Right atrium auricular region (tissue), 2 donors: ENCODE measurements at regions not wholly inside any gene's neighbourhood (a gene's known extent, or its start where the extent isn't known, plus 50 kb on each side); places are given as distances from the start of the nearest gene placed in this dataset.

Experiments used
- DNase-seq: peaks from one replicate; pipeline ENCODE4 v3.0.0-alpha.2; 2019; ENCODE audit warnings: low spot score
- H3K27ac ChIP-seq, 2 donors: fragments of 200-600 bp; sonication (generic); 1 replicate in 1 of 2; 2 replicates in 1 of 2; pipeline ENCODE4 v1.5.1; 2016 to 2019
- H3K27me3 ChIP-seq, 2 donors: fragments of 200-600 bp; sonication (generic); one replicate each; pipeline versions ENCODE4 v1.5.1 to v1.6.0; 2017 to 2019
- H3K36me3 ChIP-seq: fragments of 200-600 bp; sonication (generic); one replicate; pipeline ENCODE4 v1.5.1; 2016
- H3K4me1 ChIP-seq, 2 donors: fragments of 200-600 bp; sonication (generic); one replicate each; pipeline versions ENCODE4 v1.5.1 to v1.6.0; 2017 to 2019
- H3K4me3 ChIP-seq, 2 donors: fragments of 200-600 bp; sonication (generic); 1 replicate in 1 of 2; 2 replicates in 1 of 2; pipeline ENCODE4 v1.5.1; 2017 to 2019; ENCODE audit warnings: mild to moderate bottlenecking in 1 of 2, moderate library complexity in 1 of 2
- H3K9me3 ChIP-seq, 2 donors: fragments of 200-600 bp; sonication (generic); one replicate each; pipeline ENCODE4 v1.5.1; 2019
- TF ChIP-seq, protein P1 (sequence below), 2 donors: fragments of 200-600 bp; sonication (generic); IDR thresholded peaks; one replicate each; pipeline ENCODE4 v1.5.1; 2019; ENCODE audit warnings: antibody characterized with exemption in 2 of 2

DNA sequence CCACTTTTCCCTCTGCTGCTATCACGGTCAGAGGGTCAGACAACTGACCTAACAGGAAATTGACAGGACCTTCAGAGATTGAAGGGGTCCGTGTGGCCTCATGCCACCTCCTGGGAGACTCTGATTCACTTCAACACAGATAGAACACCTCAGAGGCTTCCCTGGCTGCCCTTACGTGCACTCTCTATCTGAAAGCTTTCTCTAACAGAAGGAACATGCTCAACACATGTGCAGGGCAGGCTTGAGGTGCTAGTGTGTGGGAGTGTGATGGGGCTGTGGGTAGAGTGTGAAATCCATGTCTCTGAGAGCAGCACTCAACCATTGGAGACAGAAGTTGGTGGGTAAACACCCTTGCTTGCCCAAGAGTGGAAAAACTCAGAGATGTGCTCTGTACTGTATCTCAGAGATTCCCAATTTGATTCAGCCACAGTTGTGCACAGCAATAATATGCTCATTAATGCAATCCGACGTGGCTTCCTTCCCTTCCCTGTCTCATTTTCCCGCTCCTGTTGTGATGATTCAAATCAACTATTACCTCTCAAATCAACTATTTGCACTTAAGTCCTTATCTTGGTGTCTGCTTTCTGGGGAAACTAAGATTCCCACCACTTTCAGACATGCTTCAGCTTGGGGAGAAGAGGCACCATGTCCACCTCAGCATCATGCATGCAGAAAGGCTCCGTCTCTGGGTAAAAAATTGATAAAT is 62.0 kb upstream of the MAGEB2 start:
- Histone ChIP-seq H3K4me3 (no peak overlapping the region), H3K27me3 (no peaks in the 10 kb centered on the region), H3K9me3 (no peaks in the 10 kb centered on the region), H3K36me3 (no peaks in the 10 kb centered on the region), H3K4me1 (no peaks in the 10 kb centered on the region), H3K27ac (no peak overlapping the region)
- no peak for DNase-seq
- TF ChIP-seq, protein P1, sequence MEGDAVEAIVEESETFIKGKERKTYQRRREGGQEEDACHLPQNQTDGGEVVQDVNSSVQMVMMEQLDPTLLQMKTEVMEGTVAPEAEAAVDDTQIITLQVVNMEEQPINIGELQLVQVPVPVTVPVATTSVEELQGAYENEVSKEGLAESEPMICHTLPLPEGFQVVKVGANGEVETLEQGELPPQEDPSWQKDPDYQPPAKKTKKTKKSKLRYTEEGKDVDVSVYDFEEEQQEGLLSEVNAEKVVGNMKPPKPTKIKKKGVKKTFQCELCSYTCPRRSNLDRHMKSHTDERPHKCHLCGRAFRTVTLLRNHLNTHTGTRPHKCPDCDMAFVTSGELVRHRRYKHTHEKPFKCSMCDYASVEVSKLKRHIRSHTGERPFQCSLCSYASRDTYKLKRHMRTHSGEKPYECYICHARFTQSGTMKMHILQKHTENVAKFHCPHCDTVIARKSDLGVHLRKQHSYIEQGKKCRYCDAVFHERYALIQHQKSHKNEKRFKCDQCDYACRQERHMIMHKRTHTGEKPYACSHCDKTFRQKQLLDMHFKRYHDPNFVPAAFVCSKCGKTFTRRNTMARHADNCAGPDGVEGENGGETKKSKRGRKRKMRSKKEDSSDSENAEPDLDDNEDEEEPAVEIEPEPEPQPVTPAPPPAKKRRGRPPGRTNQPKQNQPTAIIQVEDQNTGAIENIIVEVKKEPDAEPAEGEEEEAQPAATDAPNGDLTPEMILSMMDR (IDR thresholded peaks at IDR 0.05), result no peak

DNA sequence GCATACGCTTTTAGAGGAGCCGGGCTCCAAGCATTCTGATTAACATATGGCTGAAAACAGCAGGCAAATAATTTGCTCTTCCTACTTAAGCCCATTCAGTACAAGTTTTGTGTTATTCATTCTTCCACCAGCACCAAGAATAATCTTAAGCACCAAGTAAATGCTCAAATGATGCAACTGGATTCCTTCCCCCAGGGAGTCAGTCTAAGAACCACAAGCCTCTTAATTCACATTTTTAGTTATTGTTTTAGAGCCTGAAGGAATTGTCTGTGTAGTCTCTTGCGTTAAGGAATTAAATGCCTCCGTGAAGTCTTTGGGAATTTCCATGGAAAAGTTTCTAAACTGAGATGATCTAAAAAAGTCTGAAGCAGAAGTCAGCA is 61.5 kb upstream of the MAGEB2 start:
- H3K27me3 ChIP-seq, result no peaks in the 10 kb centered on the region
- H3K9me3 ChIP-seq, result no peaks in the 10 kb centered on the region
- no peak for DNase-seq
- no peak overlapping the region for H3K4me3 ChIP-seq
- H3K27ac ChIP-seq, result no peak overlapping the region
- no peaks in the 10 kb centered on the region for H3K36me3 ChIP-seq
- TF ChIP-seq, protein P1 (IDR thresholded peaks at IDR 0.05), result no peak
- no peaks in the 10 kb centered on the region for H3K4me1 ChIP-seq

DNA sequence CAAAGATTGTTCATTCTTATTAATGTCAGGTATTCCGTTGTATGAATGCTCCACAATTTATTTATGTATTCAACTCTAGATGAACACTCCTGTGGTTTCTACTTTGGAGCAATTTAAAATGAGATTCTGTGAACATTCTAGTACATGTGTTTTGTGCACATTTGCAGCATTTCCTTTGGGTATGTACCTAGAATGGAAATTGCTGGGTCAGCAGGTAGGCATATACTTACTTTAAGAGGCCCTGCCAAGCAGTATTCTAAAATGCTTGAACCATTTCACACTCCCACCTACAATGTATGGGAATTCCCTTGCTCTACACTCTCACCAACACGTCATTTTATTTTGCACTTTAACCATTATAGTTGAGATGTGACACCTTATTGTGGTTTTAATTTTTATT is 59.4 kb upstream of the MAGEB2 start:
- DNase-seq, result no peak
- no peaks in the 10 kb centered on the region for H3K9me3 ChIP-seq
- H3K4me1 ChIP-seq, result no peaks in the 10 kb centered on the region
- H3K27me3 ChIP-seq, result no peaks in the 10 kb centered on the region
- TF ChIP-seq, protein P1 (IDR thresholded peaks at IDR 0.05), result no peak
- no peaks in the 10 kb centered on the region for H3K36me3 ChIP-seq
- H3K4me3 ChIP-seq, result no peak overlapping the region
- H3K27ac ChIP-seq, result no peak overlapping the region

DNA sequence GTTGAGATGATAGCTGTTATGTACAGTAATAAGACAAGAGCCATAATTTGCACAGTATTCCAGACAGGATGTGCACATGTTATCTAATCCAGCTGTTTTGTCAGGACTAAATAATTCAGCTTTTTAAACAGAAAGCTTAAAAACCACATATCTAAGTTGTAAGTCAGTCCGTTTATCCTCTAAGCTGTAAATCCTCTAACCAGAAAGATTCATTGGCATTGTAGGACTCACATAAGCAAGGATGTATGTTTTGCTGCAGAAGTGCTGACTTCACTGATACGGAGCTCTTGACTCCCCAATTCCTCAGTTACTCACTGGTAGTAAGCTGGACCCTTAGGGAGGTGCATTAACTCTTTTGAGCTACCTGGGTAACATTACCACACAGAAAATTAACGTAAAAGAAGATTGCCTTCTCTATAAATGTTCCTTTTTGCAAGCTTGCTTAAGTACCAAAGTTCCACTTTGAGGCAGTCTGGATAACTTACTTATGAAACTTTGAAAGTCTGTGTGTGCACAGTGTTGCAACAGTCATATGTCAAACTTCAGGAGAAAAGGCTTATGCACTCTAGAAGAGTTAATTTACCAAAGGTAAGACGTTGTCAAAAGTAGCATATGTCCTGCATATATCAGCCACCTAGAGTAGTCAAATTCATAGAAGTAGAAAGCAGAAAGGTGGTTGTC is 58.3 kb upstream of the MAGEB2 start:
- TF ChIP-seq, protein P1 (IDR thresholded peaks at IDR 0.05), result no peak
- Histone ChIP-seq H3K4me1 (no peaks in the 10 kb centered on the region), H3K36me3 (no peaks in the 10 kb centered on the region), H3K9me3 (no peaks in the 10 kb centered on the region), H3K4me3 (no peak overlapping the region), H3K27ac (no peak overlapping the region), H3K27me3 (no peaks in the 10 kb centered on the region)
- DNase-seq, result no peak

DNA sequence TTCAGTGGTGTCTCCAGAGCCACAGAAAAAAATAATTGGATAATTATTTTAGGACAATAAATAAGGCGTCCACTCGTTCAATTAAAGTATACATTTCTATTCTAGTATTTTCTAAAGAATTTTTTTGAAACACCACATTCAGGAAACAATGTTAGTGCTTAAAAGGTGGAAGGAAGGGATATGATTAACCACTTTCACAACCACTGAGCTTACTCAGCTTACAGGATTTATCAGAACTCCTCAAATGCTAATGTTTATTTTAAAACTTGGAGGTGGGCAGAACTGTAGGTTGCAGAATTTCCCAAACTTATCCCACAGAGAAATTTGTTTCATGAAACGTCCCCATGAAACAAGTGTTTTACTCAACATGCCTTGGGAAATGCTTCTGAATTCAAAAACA is 54.3 kb upstream of the MAGEB2 start:
- Histone ChIP-seq H3K36me3 (no peaks in the 10 kb centered on the region), H3K27ac (no peak overlapping the region), H3K4me1 (no peaks in the 10 kb centered on the region), H3K27me3 (no peaks in the 10 kb centered on the region), H3K9me3 (no peaks in the 10 kb centered on the region), H3K4me3 (no peak overlapping the region)
- DNase-seq, result no peak
- TF ChIP-seq, protein P1 (IDR thresholded peaks at IDR 0.05), result no peak
